ENCODE measurements at regions not wholly inside any gene's neighbourhood (a gene's known extent, or its start where the extent isn't known, plus 50 kb on each side); places are given as distances from the start of the nearest gene placed in this dataset.

GRCh38 chr14:86357876-86358275 lies 827.9 kb downstream of the FLRT2 start:
- TF ChIP-seq POLR2A (IDR thresholded peaks at IDR 0.05; ENCODE audit: extremely low read depth, insufficient read length) (no peak), CTCF (IDR thresholded peaks at IDR 0.05; ENCODE audit: low read depth, low read length) (no peak), MAX (IDR thresholded peaks at IDR 0.05; ENCODE audit: low read depth, low read length) (no peak)

Measured in NB4 (cell line).